BLaER1 (cell line): ENCODE measurements at regions not wholly inside any gene's neighbourhood (a gene's known extent, or its start where the extent isn't known, plus 50 kb on each side); places are given as distances from the start of the nearest gene placed in this dataset.
"Not testable (repeated sequence)": the region's sequence is repeated elsewhere in the genome, so short reads cannot be mapped to it uniquely, and the experiment has no call there.

ENCODE experiments used
- H3K27ac ChIP-seq: shearing (Covaris generic); formaldehyde crosslinking; 2 replicates; pipeline ENCODE4 v1.8.1; 2022
- H3K27me3 ChIP-seq: shearing (Covaris generic); formaldehyde crosslinking; 2 replicates; pipeline ENCODE4 v1.8.1; 2022
- H3K36me3 ChIP-seq: shearing (Covaris generic); formaldehyde crosslinking; 2 replicates; pipeline ENCODE4 v1.8.1; 2022
- H3K4me1 ChIP-seq: shearing (Covaris generic); formaldehyde crosslinking; 2 replicates; pipeline ENCODE4 v1.8.1; 2022
- H3K4me2 ChIP-seq: shearing (Covaris generic); formaldehyde crosslinking; 2 replicates; pipeline ENCODE4 v1.8.1; 2022
- H3K4me3 ChIP-seq: shearing (Covaris generic); formaldehyde crosslinking; 2 replicates; pipeline ENCODE4 v1.8.1; 2022
- H3K9ac ChIP-seq: shearing (Covaris generic); formaldehyde crosslinking; 2 replicates; pipeline ENCODE4 v1.8.1; 2022
- H3K9me3 ChIP-seq: shearing (Covaris generic); formaldehyde crosslinking; 2 replicates; pipeline ENCODE4 v1.8.1; 2022
- H4K20me1 ChIP-seq: shearing (Covaris generic); formaldehyde crosslinking; 2 replicates; pipeline ENCODE4 v1.8.1; 2022
- Cebpa-rat ChIP-seq: shearing (Covaris generic); IDR thresholded peaks from 2 replicates; pipeline ENCODE4 v1.8.1; 2022

GRCh38 chr9:129554649-129555048, 66.3 kb downstream of the C9orf50 start:
- TF ChIP-seq Cebpa-rat, result peak; percentile 53; the same call in 1 of the 2 replicates
- Histone ChIP-seq H3K4me1 (peaks cover 71% of the 10 kb centered on the region), H4K20me1 (no peaks in the 10 kb centered on the region; the same call in 1 of the 2 replicates), H3K9me3 (no peaks in the 10 kb centered on the region), H3K27ac (peak overlapping the region; percentile 22; the same call in 1 of the 2 replicates), H3K9ac (no peak overlapping the region), H3K4me3 (no peak overlapping the region), H3K27me3 (peaks cover 33% of the 10 kb centered on the region), H3K36me3 (no peaks in the 10 kb centered on the region), H3K4me2 (peak overlapping the region; percentile 64)

DNA sequence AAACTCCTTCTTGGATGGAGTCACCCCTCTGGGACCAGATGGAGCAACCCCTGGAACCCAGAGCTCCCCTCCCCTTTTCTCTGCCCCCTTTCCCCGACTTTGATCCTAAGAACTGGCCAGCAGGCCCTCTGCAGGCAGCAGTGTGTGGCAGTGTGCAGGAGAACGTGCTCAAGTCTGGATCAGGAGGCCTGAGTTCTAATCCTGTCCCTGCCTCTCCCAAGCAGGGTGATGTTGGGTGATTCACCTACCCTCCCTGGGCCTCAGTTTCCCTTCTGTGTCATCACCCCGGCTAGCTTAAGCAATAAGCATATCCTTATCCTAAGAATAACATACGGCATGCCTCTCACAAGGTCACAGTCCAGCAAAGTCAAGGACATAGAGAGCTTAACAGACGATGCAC, 67.6 kb downstream of the C9orf50 start:
- no peaks in the 10 kb centered on the region; the same call in 1 of the 2 replicates for H4K20me1 ChIP-seq
- H3K9ac ChIP-seq, result no peak overlapping the region
- no peak for TF ChIP-seq Cebpa-rat
- H3K27ac ChIP-seq, result no peak overlapping the region
- H3K36me3 ChIP-seq, result no peaks in the 10 kb centered on the region
- no peaks in the 10 kb centered on the region for H3K9me3 ChIP-seq
- peaks cover 59% of the 10 kb centered on the region for H3K4me1 ChIP-seq
- peaks cover 47% of the 10 kb centered on the region for H3K27me3 ChIP-seq
- H3K4me3 ChIP-seq, result no peak overlapping the region
- H3K4me2 ChIP-seq, result no peak overlapping the region

DNA sequence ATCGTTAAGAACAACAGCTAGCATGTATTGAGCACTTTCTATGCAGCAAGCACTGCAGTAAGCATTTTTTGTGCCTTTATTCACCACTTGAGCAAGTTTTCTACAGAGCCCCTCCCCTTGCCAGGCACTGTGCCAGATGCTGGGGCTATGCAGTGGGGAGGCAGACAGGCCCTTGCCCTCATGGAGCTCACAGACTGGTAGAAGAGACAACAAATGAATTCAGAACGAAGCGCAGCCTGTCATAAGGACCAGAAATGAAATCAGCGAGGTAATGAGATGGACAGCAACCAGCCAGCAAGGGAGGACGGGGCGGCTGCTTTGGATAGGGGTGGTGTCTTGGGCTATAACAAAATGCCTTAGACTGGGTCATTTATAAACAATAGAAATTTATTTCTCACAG, 68.8 kb downstream of the C9orf50 start:
- no peak overlapping the region for H3K27ac ChIP-seq
- no peaks in the 10 kb centered on the region for H3K9me3 ChIP-seq
- no peak for TF ChIP-seq Cebpa-rat
- H3K27me3 ChIP-seq, result peaks cover 58% of the 10 kb centered on the region
- H4K20me1 ChIP-seq, result no peaks in the 10 kb centered on the region; the same call in 1 of the 2 replicates
- H3K4me2 ChIP-seq, result no peak overlapping the region
- no peaks in the 10 kb centered on the region for H3K36me3 ChIP-seq
- peaks cover 47% of the 10 kb centered on the region for H3K4me1 ChIP-seq
- H3K4me3 ChIP-seq, result no peak overlapping the region
- no peak overlapping the region for H3K9ac ChIP-seq

- Histone ChIP-seq H3K4me3 (no peak overlapping the region), H3K36me3 (no peaks in the 10 kb centered on the region), H3K27ac (no peak overlapping the region), H4K20me1 (no peaks in the 10 kb centered on the region; the same call in 1 of the 2 replicates), H3K4me1 (peaks cover 41% of the 10 kb centered on the region), H3K9ac (no peak overlapping the region), H3K27me3 (peaks cover 64% of the 10 kb centered on the region), H3K4me2 (no peak overlapping the region), H3K9me3 (no peaks in the 10 kb centered on the region)
- TF ChIP-seq Cebpa-rat, result no peak
Measured at GRCh38 chr9:129551393-129551973, 69.4 kb downstream of the C9orf50 start.

GRCh38 chr9:129550977-129551376, 69.9 kb downstream of the C9orf50 start:
- peaks cover 36% of the 10 kb centered on the region for H3K4me1 ChIP-seq
- H3K4me3 ChIP-seq, H3K9ac ChIP-seq, H3K4me2 ChIP-seq, H4K20me1 ChIP-seq, H3K36me3 ChIP-seq, H3K9me3 ChIP-seq, H3K27ac ChIP-seq: not testable (repeated sequence)
- peaks cover 64% of the 10 kb centered on the region for H3K27me3 ChIP-seq

GRCh38 chr9:129550199-129550839, 70.6 kb downstream of the C9orf50 start:
- peak overlapping the region; percentile 38; the same call in 1 of the 2 replicates for H3K4me3 ChIP-seq
- no peak overlapping the region for H3K27ac ChIP-seq
- TF ChIP-seq Cebpa-rat, result no peak

DNA sequence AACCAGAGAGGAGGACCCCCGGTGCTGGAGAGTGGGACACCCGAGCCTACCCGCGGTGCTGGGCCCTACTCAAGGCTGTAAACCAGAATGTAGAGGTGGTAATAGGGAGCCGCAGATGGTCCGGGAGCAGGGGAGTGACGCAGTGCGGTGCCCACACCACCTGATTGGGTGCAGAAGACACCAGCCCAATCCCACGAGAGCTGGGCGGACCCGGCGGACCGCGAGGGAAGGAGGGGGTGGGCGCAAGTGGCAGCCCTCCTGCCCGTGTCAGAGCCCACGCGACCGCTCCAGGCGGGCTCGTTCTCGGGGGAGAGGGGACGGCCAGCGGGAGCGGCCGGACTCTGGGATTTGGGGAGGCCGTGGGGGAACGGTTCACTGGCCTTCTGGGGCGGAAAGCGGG, 71.2 kb downstream of the C9orf50 start:
- H3K27me3 ChIP-seq, result peaks cover 64% of the 10 kb centered on the region
- H3K4me1 ChIP-seq, result peaks cover 23% of the 10 kb centered on the region
- H3K9me3 ChIP-seq, result no peaks in the 10 kb centered on the region
- peak overlapping the region; percentile 51 for H3K4me2 ChIP-seq
- no peak for TF ChIP-seq Cebpa-rat
- no peaks in the 10 kb centered on the region; the same call in 1 of the 2 replicates for H4K20me1 ChIP-seq
- H3K9ac ChIP-seq, result no peak overlapping the region
- H3K4me3 ChIP-seq, result peak overlapping the region; percentile 38; the same call in 1 of the 2 replicates
- H3K36me3 ChIP-seq, result no peaks in the 10 kb centered on the region
- no peak overlapping the region for H3K27ac ChIP-seq

More at GRCh38 chr9:129550199-129550839, 70.6 kb downstream of the C9orf50 start:
- no peaks in the 10 kb centered on the region for H3K9me3 ChIP-seq
- no peaks in the 10 kb centered on the region for H3K36me3 ChIP-seq
- H4K20me1 ChIP-seq, result no peaks in the 10 kb centered on the region; the same call in 1 of the 2 replicates
- H3K9ac ChIP-seq, result no peak overlapping the region
- peak overlapping the region; percentile 51 for H3K4me2 ChIP-seq
- H3K4me1 ChIP-seq, result peaks cover 29% of the 10 kb centered on the region
- peaks cover 64% of the 10 kb centered on the region for H3K27me3 ChIP-seq

- Histone ChIP-seq H3K9ac (no peak overlapping the region), H3K4me1 (peaks cover 18% of the 10 kb centered on the region), H3K27ac (no peak overlapping the region), H3K27me3 (peaks cover 64% of the 10 kb centered on the region), H3K4me3 (no peak overlapping the region), H4K20me1 (no peaks in the 10 kb centered on the region; the same call in 1 of the 2 replicates), H3K9me3 (no peaks in the 10 kb centered on the region), H3K4me2 (no peak overlapping the region), H3K36me3 (no peaks in the 10 kb centered on the region)
- TF ChIP-seq Cebpa-rat, result no peak
Measured at GRCh38 chr9:129549139-129549538, 71.8 kb downstream of the C9orf50 start.

DNA sequence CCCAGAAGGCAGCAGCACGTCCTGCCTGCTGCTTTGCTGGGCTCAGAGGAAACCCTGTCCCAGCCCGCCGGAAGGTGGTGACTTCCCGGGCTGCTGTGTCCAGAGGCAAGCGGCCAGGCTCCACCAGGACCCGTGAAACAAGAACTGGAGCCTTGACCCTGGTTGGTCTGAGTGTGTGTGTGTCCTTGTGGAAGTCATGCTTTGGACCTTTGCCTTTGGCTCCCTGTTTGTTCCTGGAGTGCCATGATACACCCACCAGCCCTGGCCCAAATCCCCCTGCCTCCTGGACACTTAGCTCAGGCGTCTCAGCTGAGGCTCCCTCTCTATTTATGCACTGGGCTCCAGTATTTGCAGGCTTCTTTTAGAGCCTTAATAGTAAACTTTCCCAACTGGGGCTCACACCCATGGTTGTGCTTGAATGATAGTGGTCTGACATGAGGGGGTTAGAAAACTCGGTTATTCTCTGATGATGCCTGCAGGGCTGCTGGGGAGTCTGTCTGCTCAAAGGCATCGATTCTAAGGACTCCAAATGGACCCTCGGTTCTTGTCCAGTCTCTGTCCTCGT, 72.2 kb downstream of the C9orf50 start:
- Histone ChIP-seq H3K9ac (no peak overlapping the region), H3K9me3 (no peaks in the 10 kb centered on the region), H3K4me3 (no peak overlapping the region)

More for the DNA sequence above, 72.2 kb downstream of the C9orf50 start:
- H3K4me2 ChIP-seq, result no peak overlapping the region
- peaks cover 64% of the 10 kb centered on the region for H3K27me3 ChIP-seq
- peaks cover 13% of the 10 kb centered on the region for H3K4me1 ChIP-seq
- no peaks in the 10 kb centered on the region; the same call in 1 of the 2 replicates for H4K20me1 ChIP-seq
- no peak for TF ChIP-seq Cebpa-rat
- no peak overlapping the region for H3K27ac ChIP-seq
- no peaks in the 10 kb centered on the region for H3K36me3 ChIP-seq
